GM23338 (cell line): ENCODE measurements at regions not wholly inside any gene's neighbourhood (a gene's known extent, or its start where the extent isn't known, plus 50 kb on each side); places are given as distances from the start of the nearest gene placed in this dataset.

ENCODE experiments used
- ATAC-seq: fragments of 200-7000 bp; cut with Tn5 transposase; 3 replicates; pipeline ENCODE4 v1.9.1; 2020
- DNase-seq: peaks from one replicate; pipeline ENCODE4 v3.0.0-alpha.2; 2015; ENCODE audit warnings: low spot score
- H2AFZ ChIP-seq: fragments of 200-600 bp; sonication (generic); 2 replicates; pipeline ENCODE4 v1.8.0; 2016; ENCODE audit warnings: antibody characterized with exemption, mild to moderate bottlenecking, moderate library complexity
- H3F3A ChIP-seq: fragments of 200-600 bp; sonication (generic); replicated peaks from 2 replicates; pipeline ENCODE4 v1.8.0; 2017; ENCODE audit warnings: antibody characterized with exemption, mixed run types, low read depth
- H3K27ac ChIP-seq: fragments of 200-600 bp; sonication (generic); 2 replicates; pipeline ENCODE4 v1.6.1; 2016; ENCODE audit warnings: low read depth
- H3K27me3 ChIP-seq: fragments of 200-600 bp; sonication (generic); 2 replicates; pipeline ENCODE4 v1.8.0; 2016; ENCODE audit warnings: mild to moderate bottlenecking, mixed run types, moderate library complexity; ENCODE audit not compliant: insufficient read depth
- H3K36me3 ChIP-seq: fragments of 200-600 bp; sonication (generic); 2 replicates; pipeline ENCODE4 v1.8.0; 2016; ENCODE audit warnings: mild to moderate bottlenecking; ENCODE audit not compliant: insufficient read depth
- H3K4me1 ChIP-seq: fragments of 200-600 bp; sonication (generic); 2 replicates; pipeline ENCODE4 v1.8.0; 2016; ENCODE audit warnings: mild to moderate bottlenecking, moderate library complexity; ENCODE audit not compliant: insufficient read depth
- H3K4me2 ChIP-seq: fragments of 200-600 bp; sonication (generic); 2 replicates; pipeline ENCODE4 v1.7.1; 2017; ENCODE audit warnings: mixed run types
- H3K4me3 ChIP-seq: fragments of 200-600 bp; sonication (generic); 2 replicates; pipeline ENCODE4 v1.6.1; 2016; ENCODE audit warnings: mixed run types
- H3K79me2 ChIP-seq: fragments of 200-600 bp; sonication (generic); replicated peaks from 2 replicates; pipeline ENCODE4 v1.8.0; 2017; ENCODE audit warnings: mild to moderate bottlenecking; ENCODE audit not compliant: insufficient read depth
- H3K9me2 ChIP-seq: fragments of 200-600 bp; sonication (generic); 2 replicates; pipeline ENCODE4 v1.8.0; 2017; ENCODE audit not compliant: insufficient read depth
- H4K20me1 ChIP-seq: fragments of 200-600 bp; sonication (generic); replicated peaks from 2 replicates; pipeline ENCODE4 v1.8.0; 2017; ENCODE audit warnings: mild to moderate bottlenecking; ENCODE audit not compliant: insufficient read depth
- H3K27ac Mint-ChIP-seq: 2 replicates; pipeline ENCODE4 v1.8.0; 2020; ENCODE audit warnings: inconsistent platforms, mild to moderate bottlenecking, moderate library complexity, mixed read lengths
- H3K27me3 Mint-ChIP-seq: 3 replicates; pipeline ENCODE4 v1.8.0; 2022; ENCODE audit warnings: low read depth, mild to moderate bottlenecking, moderate library complexity, mixed read lengths, inconsistent platforms; ENCODE audit not compliant: insufficient read depth, poor library complexity
- H3K36me3 Mint-ChIP-seq: 3 replicates; pipeline ENCODE4 v1.8.0; 2021; ENCODE audit warnings: low read depth, mild to moderate bottlenecking, inconsistent platforms, moderate library complexity, mixed read lengths
- H3K4me1 Mint-ChIP-seq: 3 replicates; pipeline ENCODE4 v1.8.0; 2020; ENCODE audit warnings: mild to moderate bottlenecking, inconsistent platforms, mixed read lengths
- H3K4me3 Mint-ChIP-seq: 3 replicates; pipeline ENCODE4 v1.8.0; 2021; ENCODE audit warnings: moderate library complexity, mild to moderate bottlenecking, inconsistent platforms, mixed read lengths
- H3K9me3 Mint-ChIP-seq: 3 replicates; pipeline ENCODE4 v1.8.0; 2020; ENCODE audit warnings: moderate library complexity, mild to moderate bottlenecking, inconsistent platforms, mixed read lengths
- EZH2 ChIP-seq: fragments of 200-600 bp; sonication (generic); IDR thresholded peaks from one replicate; pipeline ENCODE4 v1.8.0; 2017; ENCODE audit warnings: antibody characterized with exemption, mild to moderate bottlenecking, low read depth; ENCODE audit not compliant: unreplicated experiment
- EZH2phosphoT487 ChIP-seq: fragments of 200-600 bp; sonication (generic); IDR thresholded peaks from one replicate; pipeline ENCODE4 v1.8.1; 2018; ENCODE audit warnings: antibody characterized with exemption; ENCODE audit not compliant: unreplicated experiment
- JUNB ChIP-seq: IDR thresholded peaks from one replicate; pipeline ENCODE4 v1.6.1; 2016; ENCODE audit warnings: antibody characterized with exemption; ENCODE audit not compliant: unreplicated experiment
- NANOG ChIP-seq: IDR thresholded peaks from 2 replicates; pipeline ENCODE4 v1.6.1; 2016; ENCODE audit warnings: antibody characterized with exemption, borderline replicate concordance
- POLR2AphosphoS5 ChIP-seq: IDR thresholded peaks from 2 replicates; pipeline ENCODE4 v1.6.1; 2016; ENCODE audit warnings: antibody characterized with exemption, low read depth
- ZNF114 ChIP-seq: fragments of 250-450 bp; sonication (Bioruptor Pico); IDR thresholded peaks from 2 replicates; pipeline ENCODE4 v1.5.0; 2020; ENCODE audit warnings: mild to moderate bottlenecking, moderate library complexity
- ZNF331 ChIP-seq: fragments of 250-450 bp; sonication (Bioruptor Pico); IDR thresholded peaks from 2 replicates; pipeline ENCODE4 v1.5.0; 2020; ENCODE audit warnings: low read depth, mild to moderate bottlenecking, moderate library complexity
- TF ChIP-seq, protein P1 (sequence below): fragments of 250-450 bp; sonication (Bioruptor Pico); IDR thresholded peaks from 2 replicates; pipeline ENCODE4 v1.5.0; 2020; ENCODE audit warnings: mild to moderate bottlenecking, moderate library complexity
- TF ChIP-seq, protein P2 (sequence below), 2 experiments: fragments of 200-600 bp in 1 of 2; sonication (generic) in 1 of 2; conservative IDR thresholded peaks; 2 replicates each; pipeline versions ENCODE4 v1.5.1 to v1.6.1; 2016 to 2017; ENCODE audit warnings: antibody characterized with exemption in 2 of 2, low read depth in 2 of 2, mild to moderate bottlenecking in 2 of 2, moderate library complexity in 1 of 2
- TF ChIP-seq, protein P3 (sequence below): IDR thresholded peaks from one replicate; pipeline ENCODE4 v1.6.1; 2018; ENCODE audit warnings: antibody characterized with exemption; ENCODE audit not compliant: unreplicated experiment
- TF ChIP-seq, protein P4 (sequence below): IDR thresholded peaks from 2 replicates; pipeline ENCODE4 v1.6.1; 2016; ENCODE audit warnings: antibody characterized with exemption

DNA sequence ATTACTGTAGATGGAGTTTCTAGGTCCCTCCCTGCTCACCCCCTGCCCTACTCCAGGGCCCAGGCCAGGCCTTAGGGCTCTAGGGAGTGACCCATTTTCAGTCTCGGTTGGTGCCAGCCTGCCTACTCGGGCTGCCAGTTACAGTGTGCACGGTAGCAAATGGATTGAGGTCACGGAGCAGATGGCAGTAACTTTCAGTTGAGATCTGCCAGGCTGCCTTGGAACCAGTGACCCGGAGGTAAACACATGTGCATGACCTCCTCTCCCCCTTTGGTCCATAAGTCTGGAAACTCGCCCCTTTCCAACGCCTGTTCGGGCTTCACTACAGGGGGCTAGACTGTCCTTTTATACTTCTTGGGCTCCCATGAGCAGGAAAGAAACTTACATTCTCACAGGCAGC lies 139.7 kb upstream of the TBX3 start (continued):
- TF ChIP-seq, protein P1, sequence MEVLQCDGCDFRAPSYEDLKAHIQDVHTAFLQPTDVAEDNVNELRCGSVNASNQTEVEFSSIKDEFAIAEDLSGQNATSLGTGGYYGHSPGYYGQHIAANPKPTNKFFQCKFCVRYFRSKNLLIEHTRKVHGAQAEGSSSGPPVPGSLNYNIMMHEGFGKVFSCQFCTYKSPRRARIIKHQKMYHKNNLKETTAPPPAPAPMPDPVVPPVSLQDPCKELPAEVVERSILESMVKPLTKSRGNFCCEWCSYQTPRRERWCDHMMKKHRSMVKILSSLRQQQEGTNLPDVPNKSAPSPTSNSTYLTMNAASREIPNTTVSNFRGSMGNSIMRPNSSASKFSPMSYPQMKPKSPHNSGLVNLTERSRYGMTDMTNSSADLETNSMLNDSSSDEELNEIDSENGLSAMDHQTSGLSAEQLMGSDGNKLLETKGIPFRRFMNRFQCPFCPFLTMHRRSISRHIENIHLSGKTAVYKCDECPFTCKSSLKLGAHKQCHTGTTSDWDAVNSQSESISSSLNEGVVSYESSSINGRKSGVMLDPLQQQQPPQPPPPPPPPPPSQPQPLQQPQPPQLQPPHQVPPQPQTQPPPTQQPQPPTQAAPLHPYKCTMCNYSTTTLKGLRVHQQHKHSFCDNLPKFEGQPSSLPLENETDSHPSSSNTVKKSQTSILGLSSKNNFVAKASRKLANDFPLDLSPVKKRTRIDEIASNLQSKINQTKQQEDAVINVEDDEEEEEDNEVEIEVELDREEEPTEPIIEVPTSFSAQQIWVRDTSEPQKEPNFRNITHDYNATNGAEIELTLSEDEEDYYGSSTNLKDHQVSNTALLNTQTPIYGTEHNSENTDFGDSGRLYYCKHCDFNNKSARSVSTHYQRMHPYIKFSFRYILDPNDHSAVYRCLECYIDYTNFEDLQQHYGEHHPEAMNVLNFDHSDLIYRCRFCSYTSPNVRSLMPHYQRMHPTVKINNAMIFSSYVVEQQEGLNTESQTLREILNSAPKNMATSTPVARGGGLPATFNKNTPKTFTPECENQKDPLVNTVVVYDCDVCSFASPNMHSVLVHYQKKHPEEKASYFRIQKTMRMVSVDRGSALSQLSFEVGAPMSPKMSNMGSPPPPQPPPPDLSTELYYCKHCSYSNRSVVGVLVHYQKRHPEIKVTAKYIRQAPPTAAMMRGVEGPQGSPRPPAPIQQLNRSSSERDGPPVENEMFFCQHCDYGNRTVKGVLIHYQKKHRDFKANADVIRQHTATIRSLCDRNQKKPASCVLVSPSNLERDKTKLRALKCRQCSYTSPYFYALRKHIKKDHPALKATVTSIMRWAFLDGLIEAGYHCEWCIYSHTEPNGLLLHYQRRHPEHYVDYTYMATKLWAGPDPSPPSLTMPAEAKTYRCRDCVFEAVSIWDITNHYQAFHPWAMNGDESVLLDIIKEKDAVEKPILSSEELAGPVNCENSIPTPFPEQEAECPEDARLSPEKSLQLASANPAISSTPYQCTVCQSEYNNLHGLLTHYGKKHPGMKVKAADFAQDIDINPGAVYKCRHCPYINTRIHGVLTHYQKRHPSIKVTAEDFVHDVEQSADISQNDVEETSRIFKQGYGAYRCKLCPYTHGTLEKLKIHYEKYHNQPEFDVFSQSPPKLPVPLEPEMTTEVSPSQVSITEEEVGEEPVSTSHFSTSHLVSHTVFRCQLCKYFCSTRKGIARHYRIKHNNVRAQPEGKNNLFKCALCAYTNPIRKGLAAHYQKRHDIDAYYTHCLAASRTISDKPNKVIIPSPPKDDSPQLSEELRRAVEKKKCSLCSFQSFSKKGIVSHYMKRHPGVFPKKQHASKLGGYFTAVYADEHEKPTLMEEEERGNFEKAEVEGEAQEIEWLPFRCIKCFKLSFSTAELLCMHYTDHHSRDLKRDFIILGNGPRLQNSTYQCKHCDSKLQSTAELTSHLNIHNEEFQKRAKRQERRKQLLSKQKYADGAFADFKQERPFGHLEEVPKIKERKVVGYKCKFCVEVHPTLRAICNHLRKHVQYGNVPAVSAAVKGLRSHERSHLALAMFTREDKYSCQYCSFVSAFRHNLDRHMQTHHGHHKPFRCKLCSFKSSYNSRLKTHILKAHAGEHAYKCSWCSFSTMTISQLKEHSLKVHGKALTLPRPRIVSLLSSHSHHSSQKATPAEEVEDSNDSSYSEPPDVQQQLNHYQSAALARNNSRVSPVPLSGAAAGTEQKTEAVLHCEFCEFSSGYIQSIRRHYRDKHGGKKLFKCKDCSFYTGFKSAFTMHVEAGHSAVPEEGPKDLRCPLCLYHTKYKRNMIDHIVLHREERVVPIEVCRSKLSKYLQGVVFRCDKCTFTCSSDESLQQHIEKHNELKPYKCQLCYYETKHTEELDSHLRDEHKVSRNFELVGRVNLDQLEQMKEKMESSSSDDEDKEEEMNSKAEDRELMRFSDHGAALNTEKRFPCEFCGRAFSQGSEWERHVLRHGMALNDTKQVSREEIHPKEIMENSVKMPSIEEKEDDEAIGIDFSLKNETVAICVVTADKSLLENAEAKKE (CRISPR knock-in tag): no peak
- TF ChIP-seq, protein P2, sequence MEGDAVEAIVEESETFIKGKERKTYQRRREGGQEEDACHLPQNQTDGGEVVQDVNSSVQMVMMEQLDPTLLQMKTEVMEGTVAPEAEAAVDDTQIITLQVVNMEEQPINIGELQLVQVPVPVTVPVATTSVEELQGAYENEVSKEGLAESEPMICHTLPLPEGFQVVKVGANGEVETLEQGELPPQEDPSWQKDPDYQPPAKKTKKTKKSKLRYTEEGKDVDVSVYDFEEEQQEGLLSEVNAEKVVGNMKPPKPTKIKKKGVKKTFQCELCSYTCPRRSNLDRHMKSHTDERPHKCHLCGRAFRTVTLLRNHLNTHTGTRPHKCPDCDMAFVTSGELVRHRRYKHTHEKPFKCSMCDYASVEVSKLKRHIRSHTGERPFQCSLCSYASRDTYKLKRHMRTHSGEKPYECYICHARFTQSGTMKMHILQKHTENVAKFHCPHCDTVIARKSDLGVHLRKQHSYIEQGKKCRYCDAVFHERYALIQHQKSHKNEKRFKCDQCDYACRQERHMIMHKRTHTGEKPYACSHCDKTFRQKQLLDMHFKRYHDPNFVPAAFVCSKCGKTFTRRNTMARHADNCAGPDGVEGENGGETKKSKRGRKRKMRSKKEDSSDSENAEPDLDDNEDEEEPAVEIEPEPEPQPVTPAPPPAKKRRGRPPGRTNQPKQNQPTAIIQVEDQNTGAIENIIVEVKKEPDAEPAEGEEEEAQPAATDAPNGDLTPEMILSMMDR (conservative IDR thresholded peaks at IDR 0.05; ENCODE audit: low read depth in 2 of 2): no peak
- TF ChIP-seq ZNF114 (CRISPR knock-in tag) (no peak), EZH2 (no peak)

DNA sequence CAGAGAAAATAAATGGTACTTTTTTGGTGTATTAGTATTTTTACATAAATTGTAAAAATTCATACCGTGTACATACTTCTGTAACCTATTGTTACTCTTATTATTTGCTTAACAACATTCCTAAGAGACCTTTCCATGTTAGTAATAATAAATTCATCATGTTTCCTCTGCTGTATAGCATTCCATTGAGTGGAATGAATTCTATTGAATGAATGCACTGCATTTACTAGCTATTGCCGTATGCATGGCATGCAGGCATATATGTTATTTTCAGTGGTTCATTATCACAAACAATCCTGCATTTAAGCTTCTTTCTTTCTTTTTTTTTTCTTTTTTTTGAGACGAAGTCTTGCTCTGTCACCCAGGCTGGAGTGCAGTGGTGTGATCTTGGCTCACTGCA lies 137.6 kb upstream of the TBX3 start:
- H3K4me2 ChIP-seq: no peak overlapping the region
- H3K27ac Mint-ChIP-seq: no peak overlapping the region
- no peaks in the 10 kb centered on the region for H3K4me1 Mint-ChIP-seq
- no peaks in the 10 kb centered on the region for H3K27me3 ChIP-seq
- DNase-seq (no peak), ATAC-seq (no peak)
- H3F3A ChIP-seq: no peaks in the 10 kb centered on the region
- H4K20me1 ChIP-seq: no peaks in the 10 kb centered on the region
- TF ChIP-seq ZNF331 (CRISPR knock-in tag) (no peak), EZH2phosphoT487 (no peak), EZH2 (no peak), POLR2AphosphoS5 (no peak), JUNB (no peak), NANOG (no peak)
- TF ChIP-seq, protein P2 (conservative IDR thresholded peaks at IDR 0.05; ENCODE audit: low read depth in 2 of 2): no peak
- TF ChIP-seq, protein P3, sequence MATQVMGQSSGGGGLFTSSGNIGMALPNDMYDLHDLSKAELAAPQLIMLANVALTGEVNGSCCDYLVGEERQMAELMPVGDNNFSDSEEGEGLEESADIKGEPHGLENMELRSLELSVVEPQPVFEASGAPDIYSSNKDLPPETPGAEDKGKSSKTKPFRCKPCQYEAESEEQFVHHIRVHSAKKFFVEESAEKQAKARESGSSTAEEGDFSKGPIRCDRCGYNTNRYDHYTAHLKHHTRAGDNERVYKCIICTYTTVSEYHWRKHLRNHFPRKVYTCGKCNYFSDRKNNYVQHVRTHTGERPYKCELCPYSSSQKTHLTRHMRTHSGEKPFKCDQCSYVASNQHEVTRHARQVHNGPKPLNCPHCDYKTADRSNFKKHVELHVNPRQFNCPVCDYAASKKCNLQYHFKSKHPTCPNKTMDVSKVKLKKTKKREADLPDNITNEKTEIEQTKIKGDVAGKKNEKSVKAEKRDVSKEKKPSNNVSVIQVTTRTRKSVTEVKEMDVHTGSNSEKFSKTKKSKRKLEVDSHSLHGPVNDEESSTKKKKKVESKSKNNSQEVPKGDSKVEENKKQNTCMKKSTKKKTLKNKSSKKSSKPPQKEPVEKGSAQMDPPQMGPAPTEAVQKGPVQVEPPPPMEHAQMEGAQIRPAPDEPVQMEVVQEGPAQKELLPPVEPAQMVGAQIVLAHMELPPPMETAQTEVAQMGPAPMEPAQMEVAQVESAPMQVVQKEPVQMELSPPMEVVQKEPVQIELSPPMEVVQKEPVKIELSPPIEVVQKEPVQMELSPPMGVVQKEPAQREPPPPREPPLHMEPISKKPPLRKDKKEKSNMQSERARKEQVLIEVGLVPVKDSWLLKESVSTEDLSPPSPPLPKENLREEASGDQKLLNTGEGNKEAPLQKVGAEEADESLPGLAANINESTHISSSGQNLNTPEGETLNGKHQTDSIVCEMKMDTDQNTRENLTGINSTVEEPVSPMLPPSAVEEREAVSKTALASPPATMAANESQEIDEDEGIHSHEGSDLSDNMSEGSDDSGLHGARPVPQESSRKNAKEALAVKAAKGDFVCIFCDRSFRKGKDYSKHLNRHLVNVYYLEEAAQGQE: no peak
- TF ChIP-seq, protein P4, sequence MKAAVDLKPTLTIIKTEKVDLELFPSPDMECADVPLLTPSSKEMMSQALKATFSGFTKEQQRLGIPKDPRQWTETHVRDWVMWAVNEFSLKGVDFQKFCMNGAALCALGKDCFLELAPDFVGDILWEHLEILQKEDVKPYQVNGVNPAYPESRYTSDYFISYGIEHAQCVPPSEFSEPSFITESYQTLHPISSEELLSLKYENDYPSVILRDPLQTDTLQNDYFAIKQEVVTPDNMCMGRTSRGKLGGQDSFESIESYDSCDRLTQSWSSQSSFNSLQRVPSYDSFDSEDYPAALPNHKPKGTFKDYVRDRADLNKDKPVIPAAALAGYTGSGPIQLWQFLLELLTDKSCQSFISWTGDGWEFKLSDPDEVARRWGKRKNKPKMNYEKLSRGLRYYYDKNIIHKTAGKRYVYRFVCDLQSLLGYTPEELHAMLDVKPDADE: no peak
- H3K27me3 Mint-ChIP-seq: peaks cover 5% of the 10 kb centered on the region
- no peaks in the 10 kb centered on the region for H3K36me3 Mint-ChIP-seq
- no peaks in the 10 kb centered on the region for H3K36me3 ChIP-seq
- no peaks in the 10 kb centered on the region for H3K79me2 ChIP-seq
- H3K4me3 ChIP-seq: no peak overlapping the region
- no peaks in the 10 kb centered on the region for H3K9me2 ChIP-seq
- H3K9me3 Mint-ChIP-seq: no peaks in the 10 kb centered on the region
- no peaks in the 10 kb centered on the region for H3K4me1 ChIP-seq
- no peak overlapping the region for H3K27ac ChIP-seq
- H2AFZ ChIP-seq: no peak overlapping the region
- no peak overlapping the region for H3K4me3 Mint-ChIP-seq
